ENCODE measurements at regions not wholly inside any gene's neighbourhood (a gene's known extent, or its start where the extent isn't known, plus 50 kb on each side); places are given as distances from the start of the nearest gene placed in this dataset.

- Mint-ChIP-seq H3K36me3 (ENCODE audit: low read depth) (no peaks in the 10 kb centered on the region), H3K9me3 (no peaks in the 10 kb centered on the region), H3K27me3 (peaks cover 43% of the 10 kb centered on the region), H3K27ac (no peak overlapping the region), H3K4me1 (no peaks in the 10 kb centered on the region), H3K4me3 (no peak overlapping the region)
- intact Hi-C loops (cut with micrococcal nuclease) = no loop called here
- DNase-seq = no peak
These were observed 58.2 kb upstream of the CLMP start for GRCh38 chr11:123253223-123253622.

DNA sequence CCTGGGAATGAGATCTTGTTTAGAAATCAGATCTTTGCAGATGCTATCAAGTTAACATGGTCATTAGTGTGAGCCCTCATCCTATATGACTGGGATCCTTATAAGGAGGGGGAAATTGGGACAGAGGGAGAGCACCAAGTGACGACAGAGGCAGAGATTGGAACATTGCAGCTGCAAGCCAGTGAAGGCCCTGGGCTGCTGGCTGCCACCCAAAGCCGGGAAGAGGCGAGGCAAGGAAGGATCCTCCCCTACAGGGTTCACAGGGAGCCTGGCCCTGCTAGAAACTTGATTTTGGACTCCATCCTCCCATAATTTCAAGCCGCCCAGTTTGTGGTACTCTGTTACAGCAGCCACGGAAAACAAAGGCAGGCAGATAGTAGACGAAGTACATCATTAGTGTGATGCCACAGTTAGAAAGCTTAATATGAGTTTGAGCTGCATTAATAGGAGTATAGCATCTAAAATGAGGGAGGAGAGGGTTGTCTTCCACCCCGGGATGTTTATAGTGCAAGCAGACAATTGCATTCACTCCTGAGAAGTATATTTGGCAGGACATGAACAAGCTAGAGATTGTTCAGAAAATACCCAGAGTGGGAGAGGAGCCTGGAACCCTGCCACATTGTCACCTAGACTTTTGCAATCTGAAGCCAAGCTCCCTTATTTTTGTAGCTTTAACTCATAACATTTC lies 56.8 kb upstream of the CLMP start:
- Mint-ChIP-seq H3K36me3 (ENCODE audit: low read depth) (no peaks in the 10 kb centered on the region), H3K4me1 (peaks cover 6% of the 10 kb centered on the region)
- intact Hi-C loops (cut with micrococcal nuclease) = no loop called here

GRCh38 chr11:123250892-123251656 lies 56.0 kb upstream of the CLMP start:
- Mint-ChIP-seq H3K4me1 (peaks cover 7% of the 10 kb centered on the region), H3K36me3 (ENCODE audit: low read depth) (no peaks in the 10 kb centered on the region), H3K4me3 (no peak overlapping the region), H3K27ac (no peak overlapping the region), H3K27me3 (peaks cover 37% of the 10 kb centered on the region), H3K9me3 (no peaks in the 10 kb centered on the region)
- no peak for DNase-seq
- intact Hi-C loops (cut with micrococcal nuclease) = no loop called here

More for the DNA sequence above, 56.8 kb upstream of the CLMP start:
- Mint-ChIP-seq H3K27ac (no peak overlapping the region), H3K4me3 (no peak overlapping the region), H3K27me3 (peaks cover 41% of the 10 kb centered on the region), H3K9me3 (no peaks in the 10 kb centered on the region)
- DNase-seq = no peak

GRCh38 chr11:123249354-123249753 lies 54.3 kb upstream of the CLMP start:
- no peaks in the 10 kb centered on the region for H3K36me3 Mint-ChIP-seq (ENCODE audit: low read depth)
- DNase-seq = no peak
- no peak overlapping the region for H3K27ac Mint-ChIP-seq
- peaks cover 31% of the 10 kb centered on the region for H3K27me3 Mint-ChIP-seq
- H3K4me3 Mint-ChIP-seq = no peak overlapping the region
- H3K4me1 Mint-ChIP-seq = peaks cover 7% of the 10 kb centered on the region
- intact Hi-C loops (cut with micrococcal nuclease) = loop anchor here (5.0 kb wide), 1 partner anchor 57 kb away; no protein-coding TSS in a partner anchor
- H3K9me3 Mint-ChIP-seq = no peaks in the 10 kb centered on the region

GRCh38 chr11:123247813-123248379 lies 52.8 kb upstream of the CLMP start:
- no peak overlapping the region for H3K4me3 Mint-ChIP-seq
- no peaks in the 10 kb centered on the region for H3K36me3 Mint-ChIP-seq (ENCODE audit: low read depth)
- intact Hi-C loops (cut with micrococcal nuclease) = loop anchor here (1.0 to 5.0 kb wide), 2 partner anchors 56 to 137 kb away; no protein-coding TSS in a partner anchor
- DNase-seq = no peak
- no peak overlapping the region for H3K27ac Mint-ChIP-seq
- peaks cover 32% of the 10 kb centered on the region for H3K27me3 Mint-ChIP-seq
- no peaks in the 10 kb centered on the region for H3K9me3 Mint-ChIP-seq
- H3K4me1 Mint-ChIP-seq = peaks cover 8% of the 10 kb centered on the region

GRCh38 chr11:123247496-123247799 lies 52.4 kb upstream of the CLMP start:
- intact Hi-C loops (cut with micrococcal nuclease) = loop anchor here (1.0 to 5.0 kb wide), 2 partner anchors 55 to 136 kb away; no protein-coding TSS in a partner anchor
- peaks cover 8% of the 10 kb centered on the region for H3K4me1 Mint-ChIP-seq
- no peak for DNase-seq
- no peaks in the 10 kb centered on the region for H3K9me3 Mint-ChIP-seq
- no peak overlapping the region for H3K27ac Mint-ChIP-seq
- peaks cover 30% of the 10 kb centered on the region for H3K27me3 Mint-ChIP-seq
- no peak overlapping the region for H3K4me3 Mint-ChIP-seq
- no peaks in the 10 kb centered on the region for H3K36me3 Mint-ChIP-seq (ENCODE audit: low read depth)

DNA sequence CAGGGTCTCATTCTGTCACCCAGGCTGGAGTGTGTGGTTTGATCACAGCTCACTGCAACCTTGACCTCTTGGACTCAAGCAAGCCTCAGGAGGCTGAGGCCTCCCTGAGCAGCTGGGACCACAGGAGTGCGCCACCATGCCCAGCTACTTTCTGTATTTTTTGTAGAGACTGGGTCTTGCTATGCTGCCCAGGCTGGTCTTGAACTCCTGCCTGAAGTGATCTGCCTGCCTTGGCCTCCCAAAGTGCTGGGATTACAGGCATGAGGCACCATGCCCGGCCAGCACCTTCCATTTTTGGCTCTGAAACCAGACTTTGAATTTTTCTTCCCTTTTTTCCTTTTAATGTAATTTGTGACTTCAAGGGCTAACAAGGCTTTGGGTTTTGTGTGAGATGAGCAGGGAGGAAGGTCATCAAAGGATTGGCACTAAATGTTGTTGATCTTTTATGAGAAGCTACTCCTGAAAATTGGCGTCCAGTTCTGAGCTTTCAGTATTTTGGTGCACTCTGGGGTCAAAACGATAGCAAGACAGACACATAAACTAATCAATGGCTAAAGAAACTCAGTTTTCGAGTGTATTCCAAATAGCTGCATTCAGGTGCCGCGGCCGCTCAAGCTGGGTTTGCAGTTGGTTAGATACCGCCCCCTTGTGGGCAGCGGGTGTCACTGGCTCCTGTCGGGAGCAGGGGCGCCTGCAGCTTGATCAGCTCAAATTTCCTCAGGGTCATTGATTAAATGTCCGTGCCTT lies 51.9 kb upstream of the CLMP start:
- Mint-ChIP-seq H3K27me3 (peaks cover 31% of the 10 kb centered on the region), H3K36me3 (ENCODE audit: low read depth) (no peaks in the 10 kb centered on the region), H3K4me3 (no peak overlapping the region), H3K4me1 (peaks cover 8% of the 10 kb centered on the region), H3K27ac (no peak overlapping the region), H3K9me3 (no peaks in the 10 kb centered on the region)
- peak; percentile 94 for DNase-seq
- intact Hi-C loops (cut with micrococcal nuclease) = loop anchor here (1.0 to 5.0 kb wide), 2 partner anchors 55 to 136 kb away; no protein-coding TSS in a partner anchor

DNA sequence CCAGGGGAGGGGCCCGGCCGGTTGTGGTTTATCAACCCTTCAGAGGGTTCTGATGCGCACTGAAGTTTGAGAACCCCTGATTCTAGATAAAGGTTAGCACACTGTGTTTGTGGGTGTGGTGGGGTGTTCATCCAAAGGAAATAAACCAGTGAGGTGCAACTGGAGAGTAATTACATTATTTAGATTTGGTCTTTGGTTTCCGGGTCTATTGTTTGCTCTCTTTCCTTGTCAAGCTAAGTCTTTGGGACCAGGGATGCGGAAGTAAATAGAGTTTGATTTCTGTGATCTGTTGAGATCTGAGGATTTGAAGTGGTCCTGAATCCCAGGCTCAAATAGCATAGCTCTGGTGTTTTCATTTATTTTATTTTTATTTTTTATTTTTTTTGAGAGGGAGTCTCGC lies 50.5 kb upstream of the CLMP start:
- Mint-ChIP-seq H3K9me3 (no peaks in the 10 kb centered on the region), H3K27me3 (peaks cover 35% of the 10 kb centered on the region), H3K4me3 (no peak overlapping the region), H3K36me3 (ENCODE audit: low read depth) (no peaks in the 10 kb centered on the region), H3K4me1 (peaks cover 8% of the 10 kb centered on the region), H3K27ac (no peak overlapping the region)
- intact Hi-C loops (cut with micrococcal nuclease) = loop anchor here (5.0 kb wide), 1 partner anchor 53 kb away; no protein-coding TSS in a partner anchor
- no peak for DNase-seq
